HG02973 (cell line): ENCODE measurements at regions not wholly inside any gene's neighbourhood (a gene's known extent, or its start where the extent isn't known, plus 50 kb on each side); places are given as distances from the start of the nearest gene placed in this dataset.

Source experiments
- ATAC-seq: cut with Tn5 transposase; IDR thresholded peaks from one replicate; pipeline ENCODE4 v1.9.1; 2021; ENCODE audit warnings: moderate library complexity; ENCODE audit not compliant: unreplicated experiment

- ATAC-seq, result no peak
These were observed 508.9 kb upstream of the ARGLU1 start for GRCh38 chr13:107076801-107077200.

DNA sequence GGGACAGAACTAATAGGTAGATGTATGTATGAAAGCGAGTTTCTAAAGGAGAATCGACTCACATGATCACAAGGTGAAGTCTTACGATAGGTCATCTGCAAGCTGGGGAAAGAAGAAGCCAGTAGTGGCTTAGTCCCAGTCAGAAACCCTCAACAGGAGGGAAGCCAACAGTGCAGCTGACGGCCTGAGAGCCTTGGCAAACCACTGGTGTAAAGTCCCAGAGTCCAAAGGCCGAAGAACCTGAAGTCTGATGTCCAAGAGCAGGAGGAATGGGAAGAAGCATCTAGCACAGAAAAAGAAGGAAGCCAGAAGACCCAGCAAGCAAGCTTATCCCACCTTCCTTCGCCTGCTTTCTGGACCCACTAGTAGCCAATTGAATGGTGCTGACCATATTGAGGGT, 507.6 kb upstream of the ARGLU1 start:
- no peak for ATAC-seq

DNA sequence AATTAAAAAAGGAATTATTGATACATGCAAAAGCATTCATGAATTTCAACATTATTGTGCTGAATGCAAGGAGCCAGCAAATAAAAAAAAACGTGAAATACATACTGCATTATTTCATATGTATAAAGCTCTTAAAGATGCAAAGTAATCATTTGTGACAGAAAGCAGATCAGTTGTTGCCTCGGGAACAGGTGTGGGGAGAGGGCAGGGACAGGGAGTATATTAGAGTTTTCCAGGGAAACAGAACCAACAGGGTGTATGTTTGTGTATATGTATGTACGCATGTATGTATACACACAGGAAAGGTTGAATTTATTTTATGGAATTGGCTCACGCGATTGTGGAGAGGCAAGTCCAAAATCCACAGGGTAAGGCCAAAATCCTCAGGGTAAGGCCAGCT, 502.9 kb upstream of the ARGLU1 start:
- ATAC-seq, result no peak

- ATAC-seq, result no peak
These were observed 501.3 kb upstream of the ARGLU1 start for GRCh38 chr13:107069108-107069776.

GRCh38 chr13:107067381-107067780, 499.4 kb upstream of the ARGLU1 start:
- no peak for ATAC-seq

GRCh38 chr13:107066355-107066754, 498.4 kb upstream of the ARGLU1 start:
- no peak for ATAC-seq

GRCh38 chr13:107065036-107065435, 497.1 kb upstream of the ARGLU1 start:
- no peak for ATAC-seq

- no peak for ATAC-seq
These were observed 489.2 kb upstream of the ARGLU1 start for GRCh38 chr13:107057028-107057631.

- ATAC-seq, result no peak
These were observed 475.4 kb upstream of the ARGLU1 start for GRCh38 chr13:107043021-107043956.

DNA sequence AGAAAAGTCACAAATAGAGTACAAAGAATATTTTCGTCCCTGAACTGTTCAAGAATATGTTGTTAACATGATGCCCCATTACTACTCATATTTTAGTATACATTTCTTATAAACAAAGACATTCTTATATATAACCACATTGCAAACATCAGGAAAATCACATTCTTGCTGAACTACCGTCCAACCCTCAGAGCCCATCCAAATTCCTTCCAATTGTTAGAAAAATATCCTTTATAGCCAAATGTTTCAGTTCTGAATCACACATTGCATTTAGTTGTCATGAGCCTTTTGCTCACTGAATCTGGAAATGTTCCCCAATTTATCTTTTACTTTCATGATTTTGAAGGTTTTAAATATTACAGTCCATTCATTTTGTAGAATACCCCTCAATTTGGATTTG, 467.8 kb upstream of the ARGLU1 start:
- no peak for ATAC-seq

- no peak for ATAC-seq
These were observed 467.2 kb upstream of the ARGLU1 start for GRCh38 chr13:107035186-107035585.

- ATAC-seq, result no peak
These were observed 466.4 kb upstream of the ARGLU1 start for GRCh38 chr13:107034236-107034872.

- ATAC-seq, result no peak
These were observed 463.8 kb upstream of the ARGLU1 start for GRCh38 chr13:107031716-107032115.

- no peak for ATAC-seq
These were observed 460.8 kb upstream of the ARGLU1 start for GRCh38 chr13:107028751-107029150.

DNA sequence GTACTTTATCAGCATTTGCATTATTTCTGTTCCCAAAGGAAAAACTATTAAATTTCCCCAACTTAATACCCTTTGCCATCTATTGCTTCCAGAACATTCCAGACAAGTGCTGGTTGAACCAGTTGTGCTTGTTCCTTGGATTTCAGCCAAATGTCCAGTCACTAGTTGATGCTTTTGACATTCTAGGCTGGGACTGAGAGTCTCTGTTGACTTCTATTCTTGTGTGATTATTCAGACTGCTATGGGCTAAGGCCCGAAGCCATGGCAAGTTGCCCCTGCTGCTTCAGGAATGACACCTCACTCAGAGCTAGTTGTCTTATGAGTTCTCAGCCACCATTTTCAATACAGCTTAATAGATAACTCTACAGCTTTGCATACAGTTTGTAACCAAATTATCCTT, 458.1 kb upstream of the ARGLU1 start:
- no peak for ATAC-seq

- no peak for ATAC-seq
These were observed 455.4 kb upstream of the ARGLU1 start for GRCh38 chr13:107023335-107023734.

GRCh38 chr13:107020393-107020792, 452.5 kb upstream of the ARGLU1 start:
- ATAC-seq, result no peak

- ATAC-seq, result no peak
These were observed 450.3 kb upstream of the ARGLU1 start for GRCh38 chr13:107018285-107018684.

DNA sequence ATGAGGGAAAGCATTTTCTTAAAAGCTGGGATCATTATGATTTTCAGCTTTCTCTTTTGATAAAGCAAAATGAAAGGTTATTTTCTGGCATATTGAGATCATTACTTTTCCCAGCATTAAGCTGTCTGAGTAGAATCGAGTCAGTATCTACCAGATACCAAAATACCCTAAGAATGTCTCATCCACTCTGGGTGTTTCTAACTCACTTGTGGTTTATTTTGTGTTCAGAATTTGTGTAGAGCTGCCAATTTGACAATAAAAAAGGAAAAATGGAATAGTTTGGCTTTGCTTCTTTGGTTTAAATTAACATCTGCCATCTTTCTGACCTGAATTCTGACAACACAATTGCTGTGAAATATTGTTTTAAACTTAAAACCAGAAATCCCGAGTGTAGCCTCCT, 438.7 kb upstream of the ARGLU1 start:
- no peak for ATAC-seq

- no peak for ATAC-seq
These were observed 437.6 kb upstream of the ARGLU1 start for GRCh38 chr13:107005577-107005976.

DNA sequence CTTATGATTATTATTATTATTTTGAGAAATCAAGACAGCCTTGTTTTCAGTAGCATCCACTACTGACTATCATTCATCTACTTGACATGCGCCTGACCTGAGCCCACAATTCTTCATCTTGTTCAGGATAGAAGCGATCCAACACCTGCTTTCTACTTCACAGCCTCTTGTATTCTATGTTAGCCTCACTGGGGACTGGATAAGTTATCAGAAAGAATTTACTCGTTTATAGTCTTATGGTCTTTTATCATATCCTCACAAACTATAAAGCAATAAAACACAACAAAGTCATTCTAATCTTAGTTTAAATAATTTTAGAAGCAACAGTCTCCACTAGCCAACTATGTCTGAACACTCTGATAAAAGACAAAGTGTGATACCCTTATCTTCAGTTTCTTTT, 436.0 kb upstream of the ARGLU1 start:
- ATAC-seq, result no peak
